Neural progenitor cell (in vitro differentiated cells): ENCODE measurements at regions not wholly inside any gene's neighbourhood (a gene's known extent, or its start where the extent isn't known, plus 50 kb on each side); places are given as distances from the start of the nearest gene placed in this dataset.
A peak's percentile ranks its signal among the peaks of the same experiment; 100 is the strongest.

ENCODE experiments used
- DNase-seq: peaks from one replicate; pipeline ENCODE4 v3.0.0-alpha.2; 2016; ENCODE audit warnings: low spot score
- H2AFZ ChIP-seq: fragments of 200-600 bp; sonication (generic); replicated peaks from 2 replicates; pipeline ENCODE4 v1.6.1; 2016; ENCODE audit warnings: antibody characterized with exemption
- H3F3A ChIP-seq: fragments of 200-600 bp; sonication (generic); 2 replicates; pipeline ENCODE4 v1.6.1; 2016; ENCODE audit warnings: antibody characterized with exemption, low read depth
- H3K27ac ChIP-seq: fragments of 200-600 bp; sonication (generic); 2 replicates; pipeline ENCODE4 v1.5.1; 2016; ENCODE audit warnings: mild to moderate bottlenecking
- H3K27me3 ChIP-seq: fragments of 200-600 bp; sonication (generic); 2 replicates; pipeline ENCODE4 v1.6.1; 2016; ENCODE audit warnings: mild to moderate bottlenecking, moderate library complexity
- H3K36me3 ChIP-seq: fragments of 200-600 bp; sonication (generic); 2 replicates; pipeline ENCODE4 v1.5.1; 2016
- H3K4me1 ChIP-seq: fragments of 200-600 bp; sonication (generic); 2 replicates; pipeline ENCODE4 v1.6.1; 2016; ENCODE audit warnings: mixed run types
- H3K4me2 ChIP-seq: fragments of 200-600 bp; sonication (generic); 2 replicates; pipeline ENCODE4 v1.6.1; 2016
- H3K4me3 ChIP-seq: fragments of 200-600 bp; sonication (generic); 2 replicates; pipeline ENCODE4 v1.5.1; 2016
- H3K79me2 ChIP-seq: fragments of 200-600 bp; sonication (generic); 2 replicates; pipeline ENCODE4 v1.6.1; 2016; ENCODE audit warnings: low read depth
- H3K9ac ChIP-seq: fragments of 200-600 bp; sonication (generic); 2 replicates; pipeline ENCODE4 v1.6.1; 2016
- H3K9me3 ChIP-seq: fragments of 200-600 bp; sonication (generic); 2 replicates; pipeline ENCODE4 v1.5.1; 2016; ENCODE audit warnings: low read depth
- H4K20me1 ChIP-seq: fragments of 200-600 bp; sonication (generic); 2 replicates; pipeline ENCODE4 v1.6.1; 2016; ENCODE audit warnings: low read depth
- H3K27ac Mint-ChIP-seq: 3 replicates; pipeline ENCODE4 v1.8.0; 2021; ENCODE audit warnings: mixed read lengths
- H3K27me3 Mint-ChIP-seq: 2 replicates; pipeline ENCODE4 v1.8.0; 2022; ENCODE audit warnings: low read depth, mild to moderate bottlenecking, inconsistent platforms, moderate library complexity, mixed read lengths; ENCODE audit not compliant: insufficient read depth
- H3K36me3 Mint-ChIP-seq: 3 replicates; pipeline ENCODE4 v1.8.0; 2021; ENCODE audit warnings: mixed read lengths
- H3K4me1 Mint-ChIP-seq: 3 replicates; pipeline ENCODE4 v1.8.0; 2021; ENCODE audit warnings: mixed read lengths
- H3K4me3 Mint-ChIP-seq: 3 replicates; pipeline ENCODE4 v1.8.0; 2021; ENCODE audit warnings: mild to moderate bottlenecking, moderate library complexity, mixed read lengths
- H3K9me3 Mint-ChIP-seq: 3 replicates; pipeline ENCODE4 v1.8.0; 2020; ENCODE audit warnings: mixed read lengths
- CTCF ChIP-seq: fragments of 200-600 bp; sonication (generic); IDR thresholded peaks from 2 replicates; pipeline ENCODE4 v1.5.1; 2017; ENCODE audit warnings: antibody characterized with exemption, mild to moderate bottlenecking
- EZH2 ChIP-seq: fragments of 200-600 bp; sonication (generic); IDR thresholded peaks from 2 replicates; pipeline ENCODE4 v1.6.1; 2017; ENCODE audit warnings: antibody characterized with exemption, mild to moderate bottlenecking, moderate library complexity
- EZH2phosphoT487 ChIP-seq: fragments of 200-600 bp; sonication (generic); IDR thresholded peaks from 2 replicates; pipeline ENCODE4 v1.6.1; 2017; ENCODE audit warnings: antibody characterized with exemption

DNA sequence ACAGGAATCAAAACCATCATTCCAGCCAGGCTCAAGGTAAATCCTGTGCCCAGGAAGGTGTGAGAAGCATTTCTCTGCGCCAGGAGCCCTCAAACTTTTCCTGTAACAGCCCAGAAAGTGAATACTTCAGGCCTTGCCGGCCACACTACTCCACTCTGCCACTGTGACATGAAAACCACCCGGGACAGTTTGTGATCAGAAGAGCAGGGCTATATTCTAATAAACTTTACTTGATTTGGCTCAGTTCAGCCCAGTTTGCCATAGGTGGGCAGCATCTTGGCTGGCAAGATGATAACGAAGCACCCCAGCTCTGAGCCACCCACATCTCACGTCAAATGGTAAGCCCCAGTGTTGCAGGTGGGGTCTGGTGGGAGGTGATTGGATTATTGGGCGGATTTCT lies 249.4 kb downstream of the DLL1 start:
- Histone ChIP-seq H3F3A (no peaks in the 10 kb centered on the region), H2AFZ (no peak overlapping the region), H3K27ac (no peak overlapping the region), H3K9ac (no peak overlapping the region), H3K4me2 (no peak overlapping the region), H3K9me3 (no peaks in the 10 kb centered on the region), H4K20me1 (no peaks in the 10 kb centered on the region), H3K27me3 (no peaks in the 10 kb centered on the region), H3K36me3 (no peaks in the 10 kb centered on the region), H3K4me1 (peaks cover 5% of the 10 kb centered on the region), H3K4me3 (no peak overlapping the region), H3K79me2 (no peaks in the 10 kb centered on the region)
- no peak overlapping the region for H3K4me3 Mint-ChIP-seq
- no peaks in the 10 kb centered on the region for H3K36me3 Mint-ChIP-seq
- TF ChIP-seq CTCF (no peak), EZH2phosphoT487 (no peak), EZH2 (no peak)
- no peak for DNase-seq
- H3K4me1 Mint-ChIP-seq: peaks cover 21% of the 10 kb centered on the region
- H3K27ac Mint-ChIP-seq: no peak overlapping the region
- peaks cover 4% of the 10 kb centered on the region for H3K9me3 Mint-ChIP-seq
- H3K27me3 Mint-ChIP-seq: peaks cover 14% of the 10 kb centered on the region

DNA sequence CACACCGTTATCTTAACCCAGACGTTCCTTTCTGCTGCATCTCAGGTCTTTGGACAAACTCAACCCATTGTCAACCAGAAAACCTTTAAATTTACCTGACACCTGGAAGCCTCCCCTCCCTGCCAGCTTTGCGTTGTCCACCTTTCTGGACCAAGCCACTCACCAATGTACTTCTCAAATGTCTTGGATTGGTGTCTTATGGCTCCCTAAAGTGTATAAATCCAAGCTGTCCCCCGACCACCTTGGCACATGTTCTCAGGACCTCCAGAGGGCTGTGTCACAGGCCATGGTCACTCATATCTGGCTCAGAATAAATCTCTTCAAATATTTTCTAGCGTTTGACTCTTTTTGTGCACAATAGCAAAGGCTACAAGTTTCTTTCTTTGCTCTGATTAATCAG lies 250.0 kb downstream of the DLL1 start:
- H3K4me1 ChIP-seq: peaks cover 5% of the 10 kb centered on the region
- no peak overlapping the region for H3K4me3 ChIP-seq
- no peaks in the 10 kb centered on the region for H3K9me3 ChIP-seq
- no peak overlapping the region for H3K9ac ChIP-seq
- H3F3A ChIP-seq: no peaks in the 10 kb centered on the region
- H3K36me3 Mint-ChIP-seq: no peaks in the 10 kb centered on the region
- peaks cover 26% of the 10 kb centered on the region for H3K4me1 Mint-ChIP-seq
- no peak overlapping the region for H3K4me2 ChIP-seq
- H3K27me3 Mint-ChIP-seq: peaks cover 14% of the 10 kb centered on the region
- no peaks in the 10 kb centered on the region for H3K36me3 ChIP-seq
- no peaks in the 10 kb centered on the region for H4K20me1 ChIP-seq
- no peak for DNase-seq
- no peak overlapping the region for H3K27ac ChIP-seq
- H2AFZ ChIP-seq: no peak overlapping the region
- H3K27ac Mint-ChIP-seq: no peak overlapping the region
- no peaks in the 10 kb centered on the region for H3K79me2 ChIP-seq
- TF ChIP-seq EZH2phosphoT487: no peak
- no peak for TF ChIP-seq CTCF
- TF ChIP-seq EZH2: no peak
- H3K9me3 Mint-ChIP-seq: peaks cover 6% of the 10 kb centered on the region
- H3K4me3 Mint-ChIP-seq: no peak overlapping the region
- no peaks in the 10 kb centered on the region for H3K27me3 ChIP-seq

DNA sequence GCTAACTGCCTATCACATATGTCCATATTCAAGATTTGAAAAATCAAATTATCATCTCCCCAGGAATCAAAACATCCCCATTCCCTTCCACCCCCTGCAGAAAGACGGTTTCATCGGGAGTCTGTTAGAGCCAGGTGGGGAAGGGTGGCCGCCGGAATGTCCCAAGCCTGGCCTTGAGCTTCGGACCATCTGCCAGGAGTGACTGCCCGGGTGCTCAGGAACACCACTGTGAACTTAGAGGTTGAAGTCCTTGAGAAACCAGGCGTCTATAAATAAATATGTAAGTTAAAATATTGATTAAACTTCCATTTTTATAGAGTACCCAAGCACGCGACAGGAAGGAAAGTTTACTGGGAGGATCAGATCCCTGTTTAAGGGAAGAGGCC lies 250.8 kb downstream of the DLL1 start:
- no peaks in the 10 kb centered on the region for H3K79me2 ChIP-seq
- no peak overlapping the region for H3K4me2 ChIP-seq
- Mint-ChIP-seq H3K4me1 (peaks cover 26% of the 10 kb centered on the region), H3K9me3 (peaks cover 6% of the 10 kb centered on the region), H3K27me3 (peaks cover 16% of the 10 kb centered on the region), H3K4me3 (no peak overlapping the region), H3K36me3 (no peaks in the 10 kb centered on the region), H3K27ac (peak overlapping the region; percentile 48)
- no peak for TF ChIP-seq EZH2
- no peak for TF ChIP-seq CTCF
- TF ChIP-seq EZH2phosphoT487: no peak
- no peaks in the 10 kb centered on the region for H3K27me3 ChIP-seq
- no peaks in the 10 kb centered on the region for H3F3A ChIP-seq
- no peaks in the 10 kb centered on the region for H4K20me1 ChIP-seq
- peaks cover 5% of the 10 kb centered on the region for H3K4me1 ChIP-seq
- H3K36me3 ChIP-seq: no peaks in the 10 kb centered on the region
- no peak overlapping the region for H2AFZ ChIP-seq
- no peak overlapping the region for H3K27ac ChIP-seq
- H3K4me3 ChIP-seq: no peak overlapping the region
- no peak overlapping the region for H3K9ac ChIP-seq
- no peak for DNase-seq
- H3K9me3 ChIP-seq: no peaks in the 10 kb centered on the region
